KMS-11 (cell line): ENCODE measurements at regions not wholly inside any gene's neighbourhood (a gene's known extent, or its start where the extent isn't known, plus 50 kb on each side); places are given as distances from the start of the nearest gene placed in this dataset.

Experiments
- H2AFZ ChIP-seq: fragments of 200-600 bp; sonication (generic); 2 replicates; pipeline ENCODE4 v1.6.1; 2016; ENCODE audit warnings: antibody characterized with exemption, mixed run types, low read depth
- H3K27ac ChIP-seq: fragments of 200-600 bp; sonication (generic); 2 replicates; pipeline ENCODE4 v1.6.1; 2016; ENCODE audit warnings: mild to moderate bottlenecking, mixed run types
- H3K27me3 ChIP-seq: fragments of 200-600 bp; sonication (generic); 2 replicates; pipeline ENCODE4 v1.6.1; 2017; ENCODE audit warnings: mild to moderate bottlenecking, low read depth, mixed run types, moderate library complexity; ENCODE audit not compliant: insufficient read depth
- H3K36me3 ChIP-seq: fragments of 200-600 bp; sonication (generic); 2 replicates; pipeline ENCODE4 v1.6.1; 2017; ENCODE audit warnings: mild to moderate bottlenecking, mixed run types; ENCODE audit not compliant: insufficient read depth
- H3K4me1 ChIP-seq: fragments of 200-600 bp; sonication (generic); 2 replicates; pipeline ENCODE4 v1.6.1; 2016; ENCODE audit warnings: mild to moderate bottlenecking, low read depth, mixed run types; ENCODE audit not compliant: poor library complexity, severe bottlenecking
- H3K4me2 ChIP-seq: fragments of 200-600 bp; sonication (generic); 2 replicates; pipeline ENCODE4 v1.7.0; 2016; ENCODE audit warnings: mild to moderate bottlenecking, mixed run types
- H3K4me3 ChIP-seq: fragments of 200-600 bp; sonication (generic); IDR thresholded peaks from 2 replicates; pipeline ENCODE4 v1.6.1; 2017; ENCODE audit warnings: low read depth, low read length, mixed read lengths; ENCODE audit not compliant: insufficient read depth
- H3K79me2 ChIP-seq: fragments of 200-600 bp; sonication (generic); 2 replicates; pipeline ENCODE4 v1.6.1; 2016; ENCODE audit warnings: low read depth, mixed run types; ENCODE audit not compliant: insufficient read depth
- H3K9ac ChIP-seq: fragments of 200-600 bp; sonication (generic); 2 replicates; pipeline ENCODE4 v1.6.1; 2016; ENCODE audit warnings: mild to moderate bottlenecking, mixed run types
- H4K20me1 ChIP-seq: fragments of 200-600 bp; sonication (generic); 2 replicates; pipeline ENCODE4 v1.6.1; 2016; ENCODE audit warnings: mild to moderate bottlenecking, mixed run types; ENCODE audit not compliant: insufficient read depth
- CTCF ChIP-seq: fragments of 200-600 bp; sonication (generic); conservative IDR thresholded peaks from 2 replicates; pipeline ENCODE4 v1.6.1; 2017; ENCODE audit warnings: low read depth, mild to moderate bottlenecking, antibody characterized with exemption, low read length, moderate library complexity, mixed read lengths

- H3K9ac ChIP-seq = no peak overlapping the region
- H3K27me3 ChIP-seq = no peaks in the 10 kb centered on the region
- no peaks in the 10 kb centered on the region for H3K79me2 ChIP-seq
- H3K4me2 ChIP-seq = no peak overlapping the region
- H4K20me1 ChIP-seq = no peaks in the 10 kb centered on the region
- H3K4me3 ChIP-seq = no peak overlapping the region
- no peak overlapping the region for H3K27ac ChIP-seq
- no peaks in the 10 kb centered on the region for H3K4me1 ChIP-seq
- no peaks in the 10 kb centered on the region for H3K36me3 ChIP-seq
- TF ChIP-seq CTCF = no peak
- H2AFZ ChIP-seq = no peak overlapping the region
Observed at GRCh38 chr4:116321471-116321870, 763.9 kb downstream of the TRAM1L1 start.

- Histone ChIP-seq H3K27ac (no peak overlapping the region), H3K4me3 (no peak overlapping the region), H3K9ac (no peak overlapping the region), H3K27me3 (no peaks in the 10 kb centered on the region), H2AFZ (no peak overlapping the region), H3K4me1 (no peaks in the 10 kb centered on the region), H3K79me2 (no peaks in the 10 kb centered on the region), H3K4me2 (no peak overlapping the region), H4K20me1 (no peaks in the 10 kb centered on the region), H3K36me3 (no peaks in the 10 kb centered on the region)
- TF ChIP-seq CTCF = no peak
Observed at GRCh38 chr4:116320859-116321258, 764.5 kb downstream of the TRAM1L1 start.

GRCh38 chr4:116303736-116304188, 781.6 kb downstream of the TRAM1L1 start:
- H3K27ac ChIP-seq = no peak overlapping the region
- H3K36me3 ChIP-seq = no peaks in the 10 kb centered on the region
- no peaks in the 10 kb centered on the region for H3K79me2 ChIP-seq
- no peak for TF ChIP-seq CTCF
- H3K4me3 ChIP-seq = no peak overlapping the region
- no peak overlapping the region for H3K4me2 ChIP-seq
- no peaks in the 10 kb centered on the region for H3K27me3 ChIP-seq
- no peak overlapping the region for H3K9ac ChIP-seq
- no peaks in the 10 kb centered on the region for H4K20me1 ChIP-seq
- no peaks in the 10 kb centered on the region for H3K4me1 ChIP-seq
- H2AFZ ChIP-seq = no peak overlapping the region

- Histone ChIP-seq H3K36me3 (no peaks in the 10 kb centered on the region), H4K20me1 (no peaks in the 10 kb centered on the region), H2AFZ (no peak overlapping the region), H3K9ac (no peak overlapping the region), H3K79me2 (no peaks in the 10 kb centered on the region), H3K27ac (no peak overlapping the region), H3K4me3 (no peak overlapping the region), H3K27me3 (no peaks in the 10 kb centered on the region), H3K4me2 (no peak overlapping the region), H3K4me1 (no peaks in the 10 kb centered on the region)
- TF ChIP-seq CTCF = no peak
Observed at GRCh38 chr4:116302990-116303735, 782.2 kb downstream of the TRAM1L1 start.
